ENCODE measurements at regions not wholly inside any gene's neighbourhood (a gene's known extent, or its start where the extent isn't known, plus 50 kb on each side); places are given as distances from the start of the nearest gene placed in this dataset.

DNA sequence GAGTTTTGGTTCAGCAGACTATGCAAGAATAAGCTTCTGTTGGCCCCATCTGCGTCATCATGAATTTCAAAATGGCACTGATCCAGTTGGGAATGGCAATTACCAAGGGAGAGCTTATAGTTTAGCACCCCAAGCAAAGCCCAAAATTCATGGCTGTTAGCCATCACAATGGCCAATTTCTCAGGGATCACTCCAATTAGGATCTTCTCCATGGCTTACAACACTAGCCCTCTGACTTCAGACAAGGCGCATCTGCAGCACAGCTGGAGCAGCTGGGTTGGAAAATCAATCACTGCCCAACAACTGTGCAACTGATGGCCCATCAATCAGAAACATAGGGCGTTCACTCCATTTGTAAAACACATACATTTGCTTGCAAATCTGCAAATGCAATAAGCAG is 273.6 kb downstream of the SRBD1 start:
- DNase-seq (ENCODE audit: low read depth in 2 of 2) = no peak

GRCh38 chr2:45334205-45334604 is 276.9 kb downstream of the SRBD1 start:
- no peak for DNase-seq (ENCODE audit: low read depth in 2 of 2)

DNA sequence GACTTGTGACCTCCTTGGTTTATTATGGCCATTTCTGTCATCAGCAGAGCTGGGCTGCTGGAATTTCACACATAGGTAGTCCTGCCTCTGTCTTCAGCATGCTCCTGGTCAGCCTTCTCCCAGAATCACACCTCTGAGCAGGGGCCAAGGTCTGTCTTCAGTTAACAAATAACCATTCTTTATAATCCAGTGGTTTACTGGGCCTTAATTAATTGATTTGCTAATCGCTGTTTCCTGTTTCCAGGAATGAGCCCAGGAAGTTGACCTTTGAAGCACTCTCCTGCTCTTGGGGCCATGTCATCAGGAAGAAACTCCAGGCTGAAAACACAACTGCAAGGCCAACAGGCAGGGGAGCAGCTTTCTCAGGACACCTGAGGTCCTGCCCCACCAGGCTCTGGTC is 278.5 kb downstream of the SRBD1 start:
- DNase-seq (ENCODE audit: low read depth in 2 of 2) = no peak

- DNase-seq (ENCODE audit: low read depth in 2 of 2) = no peak
These were observed 279.0 kb downstream of the SRBD1 start for GRCh38 chr2:45332094-45332493.

DNA sequence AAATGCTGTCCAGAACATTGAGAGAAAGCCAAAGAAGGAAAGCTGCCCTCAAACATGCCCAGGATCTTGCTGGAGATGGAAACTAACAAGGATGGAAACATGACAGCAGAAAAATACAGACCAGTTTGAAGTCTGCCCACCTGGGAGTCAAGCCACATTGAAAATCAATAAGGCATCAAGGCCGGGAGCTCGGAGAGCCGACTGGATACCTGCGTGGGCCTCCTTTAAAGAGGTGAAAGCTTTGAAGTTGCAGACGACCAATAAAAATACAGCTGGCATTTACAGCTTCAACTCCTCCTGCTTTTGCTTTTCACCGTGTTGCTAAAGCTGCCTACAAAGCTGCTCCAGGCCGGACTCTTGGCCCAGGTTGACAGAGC is 279.7 kb downstream of the SRBD1 start:
- DNase-seq (ENCODE audit: low read depth in 2 of 2) = no peak

GRCh38 chr2:45330637-45331409 is 280.2 kb downstream of the SRBD1 start:
- no peak for DNase-seq (ENCODE audit: low read depth in 2 of 2)

- DNase-seq (ENCODE audit: low read depth in 2 of 2) = no peak
These were observed 281.0 kb downstream of the SRBD1 start for GRCh38 chr2:45330108-45330507.

DNA sequence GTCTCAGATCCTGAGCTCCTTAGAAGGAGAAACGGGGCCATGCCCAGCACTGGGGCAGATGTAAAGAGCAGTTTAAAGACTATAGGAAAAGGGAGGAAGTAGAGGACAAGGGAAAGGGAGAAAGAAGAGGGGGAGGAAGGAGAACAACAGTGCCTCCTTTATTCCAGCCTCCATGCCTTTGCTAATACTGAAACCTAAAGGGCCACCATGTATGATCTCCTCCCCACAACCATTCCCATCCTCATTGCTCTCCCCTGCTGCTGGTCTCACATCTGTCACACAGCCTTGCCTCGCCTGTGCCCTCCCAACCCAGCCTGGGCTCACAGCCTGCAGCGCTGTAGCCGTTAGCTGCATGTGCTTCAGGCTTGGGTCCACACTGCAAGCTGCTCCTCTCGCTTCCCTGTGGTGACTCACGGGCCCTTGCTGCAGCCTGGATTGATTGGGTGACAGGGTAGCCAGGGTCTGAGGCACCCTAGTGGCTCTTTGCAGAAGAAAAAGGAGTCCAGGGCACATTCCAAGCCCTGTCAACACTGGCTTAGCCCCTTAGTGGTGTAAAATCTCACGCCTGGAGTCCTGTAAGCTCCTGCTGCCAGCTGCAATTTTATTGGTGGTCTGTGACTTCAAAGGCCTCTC is 281.9 kb downstream of the SRBD1 start:
- DNase-seq (ENCODE audit: low read depth in 2 of 2) = no peak

- no peak for DNase-seq (ENCODE audit: low read depth in 2 of 2)
These were observed 282.7 kb downstream of the SRBD1 start for GRCh38 chr2:45328264-45328870.

DNA sequence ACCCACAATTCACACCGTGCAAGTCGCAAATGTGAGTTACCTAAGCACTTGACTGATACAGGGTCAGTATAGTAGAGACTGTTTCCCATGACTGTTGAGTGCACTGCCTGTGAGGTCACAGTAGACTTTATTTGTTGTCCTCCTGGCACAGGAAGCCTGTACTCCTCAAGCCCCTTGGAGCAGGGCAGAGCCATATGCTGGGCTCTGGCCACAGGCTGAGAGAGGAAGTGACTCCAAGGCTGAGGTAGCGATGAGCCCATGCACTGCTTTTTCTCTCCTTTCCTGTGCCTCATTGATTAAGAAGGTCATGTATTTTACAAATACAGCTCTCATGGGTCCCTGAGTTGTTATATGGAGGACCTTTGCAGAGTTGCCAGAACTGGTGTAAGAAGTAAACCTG is 287.7 kb downstream of the SRBD1 start:
- no peak for DNase-seq (ENCODE audit: low read depth in 2 of 2)

DNA sequence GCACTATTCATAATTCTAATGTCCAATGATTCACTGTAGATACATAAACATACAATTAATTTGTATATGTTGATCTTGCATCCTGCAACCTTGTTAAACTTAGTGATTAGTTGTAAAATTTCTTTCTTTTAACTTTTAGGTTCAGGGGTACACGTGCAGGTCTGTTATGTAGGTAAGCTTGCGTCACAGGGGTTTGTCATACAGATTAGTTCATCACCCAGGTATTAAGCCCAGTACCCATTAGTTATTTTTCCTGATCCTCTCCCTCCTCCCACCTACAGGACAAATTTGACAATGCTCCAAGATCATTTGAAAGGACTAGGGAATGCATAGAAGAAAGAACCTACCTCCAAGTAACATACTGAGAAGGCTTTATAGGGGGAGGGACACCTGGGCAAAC is 290.1 kb downstream of the SRBD1 start:
- no peak for DNase-seq (ENCODE audit: low read depth in 2 of 2)

DNA sequence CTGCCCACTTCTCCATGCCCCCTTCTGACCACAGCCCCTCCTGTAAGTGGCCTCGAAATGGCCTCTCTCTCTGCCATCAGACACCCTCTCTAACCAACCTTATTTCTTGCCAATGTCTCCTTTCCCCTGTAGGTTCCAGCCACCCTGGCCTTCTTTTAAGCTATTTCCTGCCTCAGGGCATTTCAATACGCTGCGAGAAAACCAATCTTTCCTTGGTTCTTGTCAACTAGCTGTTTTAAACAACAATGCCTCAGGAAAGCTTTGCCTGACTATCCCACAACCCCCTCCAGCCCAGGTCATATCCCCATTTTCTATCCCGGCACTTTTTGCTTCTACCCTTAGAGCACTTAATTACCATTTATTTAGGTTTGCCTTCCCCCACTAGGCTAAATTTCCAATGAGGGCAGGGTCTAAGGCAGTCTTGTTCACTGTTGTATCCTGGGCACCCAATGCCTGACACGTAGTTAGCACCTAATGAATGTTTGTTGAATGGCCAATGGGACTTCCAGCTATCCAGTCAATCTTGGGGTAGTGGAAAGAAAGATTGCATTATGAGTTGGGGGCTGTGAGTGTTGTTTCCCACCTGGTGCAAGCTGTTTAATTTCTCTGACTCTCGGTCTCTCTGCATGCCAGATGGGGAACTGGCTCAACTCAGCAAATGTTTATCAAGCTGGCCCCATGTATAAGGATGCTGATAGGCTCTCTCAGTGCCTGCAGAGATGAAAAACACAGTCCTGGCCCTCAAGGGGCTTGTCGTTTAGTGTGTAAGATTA is 291.2 kb downstream of the SRBD1 start:
- no peak for DNase-seq (ENCODE audit: low read depth in 2 of 2)

DNA sequence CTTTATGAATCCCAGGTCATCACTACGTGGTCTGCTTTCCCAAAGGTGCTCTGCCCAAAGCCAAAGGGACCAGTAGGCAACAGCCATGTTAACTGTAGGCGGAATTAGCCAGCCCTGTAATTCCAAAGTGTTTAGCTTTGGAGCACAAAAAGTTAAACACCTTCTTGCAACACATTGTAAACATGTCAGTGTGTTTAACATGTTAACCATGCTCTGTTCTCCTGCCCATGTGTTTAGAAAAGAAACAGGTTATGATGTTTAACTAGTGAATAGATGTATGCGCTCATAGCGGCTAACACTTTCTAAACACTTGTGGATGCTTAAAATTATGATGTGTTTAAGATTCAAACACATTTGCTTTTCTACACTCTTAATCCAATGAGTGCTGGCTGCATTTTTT is 292.4 kb downstream of the SRBD1 start:
- DNase-seq (ENCODE audit: low read depth in 2 of 2) = no peak

DNA sequence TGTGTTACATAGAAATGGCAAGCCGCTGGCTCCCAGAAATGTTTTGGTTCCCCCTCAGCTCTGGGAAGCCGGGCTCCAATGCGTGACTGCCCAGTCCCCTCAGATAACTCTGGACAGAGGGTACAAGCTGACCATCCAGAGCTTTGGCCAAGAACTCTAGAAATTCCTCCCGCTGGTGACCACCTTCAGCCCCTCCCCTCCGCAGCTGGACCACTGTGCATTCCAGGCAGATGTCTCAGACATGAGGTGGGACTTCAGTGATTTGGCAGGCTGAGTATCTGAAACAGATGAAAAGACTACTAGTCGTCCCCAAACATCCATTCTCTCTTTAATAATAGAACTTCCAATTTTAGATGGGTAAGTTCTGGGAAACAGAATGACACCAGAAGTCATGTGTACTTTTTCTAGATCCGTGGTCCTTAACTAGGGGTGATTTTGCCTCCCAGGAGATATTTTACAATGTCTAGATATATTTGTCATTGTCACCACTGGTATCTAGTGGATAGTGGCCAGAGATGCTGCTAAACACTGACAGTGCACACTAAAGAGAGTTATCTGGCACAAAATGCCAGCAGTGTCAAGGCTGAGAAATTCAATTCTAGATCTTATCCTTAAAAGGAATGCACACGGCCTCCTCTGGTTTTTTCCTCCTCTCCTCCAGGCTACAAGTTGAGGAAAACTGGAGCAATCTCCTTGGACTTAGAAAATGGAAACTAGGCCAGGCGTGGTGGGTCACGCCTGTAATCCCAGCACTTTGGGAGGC is 294.3 kb downstream of the SRBD1 start:
- no peak for DNase-seq (ENCODE audit: low read depth in 2 of 2)

GRCh38 chr2:45315861-45316260 is 295.2 kb downstream of the SRBD1 start:
- DNase-seq (ENCODE audit: low read depth in 2 of 2) = no peak

- DNase-seq (ENCODE audit: low read depth in 2 of 2) = no peak
These were observed 298.8 kb downstream of the SRBD1 start for GRCh38 chr2:45312275-45312674.

DNA sequence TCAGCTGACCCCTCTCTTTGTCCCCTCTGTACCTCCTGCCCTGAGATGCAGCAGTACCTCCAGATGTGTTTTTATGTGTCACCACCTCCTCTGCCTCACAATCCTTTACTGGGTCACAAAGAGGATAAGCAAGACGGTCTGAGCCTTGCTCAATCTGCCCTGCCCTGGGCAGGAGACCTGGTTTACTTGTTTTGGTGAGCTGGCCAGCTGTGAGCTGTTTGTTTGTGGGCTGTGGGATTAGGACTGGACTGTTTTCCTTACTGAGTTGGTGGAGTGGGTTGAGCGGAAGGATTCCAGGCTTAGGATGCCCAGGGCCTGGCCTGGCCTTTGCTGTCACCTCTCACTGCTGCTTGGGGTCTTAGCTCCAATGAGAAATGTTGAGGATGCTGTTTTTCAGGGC is 299.5 kb downstream of the SRBD1 start:
- no peak for DNase-seq (ENCODE audit: low read depth in 2 of 2)

GRCh38 chr2:45307147-45307546 is 297.9 kb upstream of the SIX2 start:
- DNase-seq (ENCODE audit: low read depth in 2 of 2) = no peak

DNA sequence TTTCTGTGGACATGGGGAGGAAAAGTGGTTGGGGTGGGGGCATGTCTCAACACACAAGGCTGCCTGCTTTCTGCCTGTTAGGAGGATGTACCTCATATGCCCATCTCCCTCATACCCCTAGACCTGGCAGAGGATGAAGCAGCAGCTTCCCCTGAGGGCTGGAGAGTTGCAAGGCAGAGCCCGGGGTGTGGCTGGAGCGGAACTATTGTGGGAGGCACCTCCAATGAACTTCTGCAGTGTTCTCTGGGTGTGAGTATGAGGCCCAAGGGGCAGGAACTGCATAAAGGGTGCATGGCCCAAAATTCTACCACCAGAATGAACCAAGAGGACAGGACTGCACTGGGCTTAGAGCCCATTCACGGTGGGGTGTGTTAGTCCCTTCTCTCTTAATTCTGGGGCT is 296.3 kb upstream of the SIX2 start:
- DNase-seq (ENCODE audit: low read depth in 2 of 2) = no peak

DNA sequence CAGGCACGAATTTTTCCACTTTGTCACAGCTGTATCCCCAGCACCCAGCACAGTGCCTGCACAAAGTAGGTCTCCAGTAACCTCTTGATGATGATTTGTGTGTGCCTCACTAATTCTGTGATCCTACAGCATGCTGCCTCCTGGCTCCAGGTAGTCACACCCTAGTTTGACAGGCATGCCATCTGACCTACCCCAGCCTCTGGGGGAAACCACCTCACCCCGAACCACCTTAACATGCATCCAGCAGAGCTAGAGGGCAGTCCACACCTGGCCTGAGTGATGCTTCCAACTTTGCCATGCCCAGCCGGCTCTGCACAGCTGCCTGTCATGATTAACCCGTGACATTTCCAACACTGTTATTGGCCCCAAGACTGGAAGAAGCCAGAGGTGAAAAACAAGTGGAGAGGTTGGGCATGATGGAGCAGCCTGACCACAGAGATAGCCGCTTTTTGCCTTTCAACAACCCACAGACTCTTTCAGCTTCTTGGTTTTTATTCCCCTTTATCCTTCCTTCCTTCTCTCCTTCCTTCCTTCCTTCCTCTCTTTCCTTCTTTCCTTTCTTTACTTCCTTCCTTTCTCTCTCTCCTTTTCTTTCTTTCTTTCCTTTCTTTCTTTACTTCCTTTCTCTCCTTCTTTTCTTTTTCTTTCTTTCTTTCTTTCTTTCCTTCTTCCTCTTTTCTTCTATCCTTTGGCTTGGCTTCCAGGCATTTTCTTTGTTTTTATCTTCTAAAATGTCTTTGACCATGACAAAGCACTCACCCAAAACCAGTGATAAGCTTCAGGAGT is 294.4 kb upstream of the SIX2 start:
- no peak for DNase-seq (ENCODE audit: low read depth in 2 of 2)
